Loucy (cell line): ENCODE measurements at regions not wholly inside any gene's neighbourhood (a gene's known extent, or its start where the extent isn't known, plus 50 kb on each side); places are given as distances from the start of the nearest gene placed in this dataset.

Experiments used
- H2AFZ ChIP-seq: fragments of 200-600 bp; sonication (generic); 2 replicates; pipeline ENCODE4 v1.6.0; 2016; ENCODE audit warnings: antibody characterized with exemption, mild to moderate bottlenecking, low read length, moderate library complexity
- H3F3A ChIP-seq: fragments of 200-600 bp; 2 replicates; pipeline ENCODE4 v1.6.0; 2016; ENCODE audit warnings: antibody characterized with exemption, low read depth, mild to moderate bottlenecking
- H3K27me3 ChIP-seq: fragments of 200-600 bp; sonication (generic); 2 replicates; pipeline ENCODE4 v1.6.1; 2014; ENCODE audit warnings: low read length, mild to moderate bottlenecking; ENCODE audit not compliant: insufficient read depth, poor library complexity, severe bottlenecking
- H3K36me3 ChIP-seq: fragments of 200-600 bp; sonication (generic); 2 replicates; pipeline ENCODE4 v1.6.1; 2016; ENCODE audit warnings: low read length; ENCODE audit not compliant: insufficient read depth
- H3K4me1 ChIP-seq: fragments of 200-600 bp; sonication (generic); 2 replicates; pipeline ENCODE4 v1.5.1; 2014; ENCODE audit warnings: low read length, mild to moderate bottlenecking; ENCODE audit not compliant: insufficient read depth, poor library complexity, severe bottlenecking
- H3K4me2 ChIP-seq: fragments of 200-600 bp; sonication (generic); 2 replicates; pipeline ENCODE4 v1.6.0; 2014; ENCODE audit warnings: antibody characterized with exemption, low read length, low read depth, mild to moderate bottlenecking; ENCODE audit not compliant: poor library complexity, severe bottlenecking
- H3K4me3 ChIP-seq: fragments of 200-600 bp; sonication (generic); 2 replicates; pipeline ENCODE4 v1.5.1; 2014; ENCODE audit warnings: low read length, mild to moderate bottlenecking, mixed read lengths; ENCODE audit not compliant: poor library complexity, severe bottlenecking
- H3K79me2 ChIP-seq: fragments of 200-600 bp; sonication (generic); 2 replicates; pipeline ENCODE4 v1.6.1; 2014; ENCODE audit warnings: low read length; ENCODE audit not compliant: insufficient read depth
- H3K9ac ChIP-seq: fragments of 200-600 bp; sonication (generic); 2 replicates; pipeline ENCODE4 v1.6.0; 2014; ENCODE audit warnings: mild to moderate bottlenecking, low read depth, low read length, moderate library complexity; ENCODE audit not compliant: poor library complexity, severe bottlenecking
- H3K9me2 ChIP-seq: fragments of 200-600 bp; sonication (generic); replicated peaks from 2 replicates; pipeline ENCODE4 v1.6.1; 2016; ENCODE audit warnings: low read depth, low read length, mixed read lengths
- H3K9me3 ChIP-seq: fragments of 200-600 bp; sonication (generic); 2 replicates; pipeline ENCODE4 v1.6.1; 2014; ENCODE audit warnings: mild to moderate bottlenecking, antibody characterized with exemption, low read length, low read depth; ENCODE audit not compliant: insufficient read depth
- H4K20me1 ChIP-seq: fragments of 200-600 bp; sonication (generic); 2 replicates; pipeline ENCODE4 v1.6.0; 2014; ENCODE audit warnings: antibody characterized with exemption, low read length, mild to moderate bottlenecking; ENCODE audit not compliant: insufficient read depth, poor library complexity, severe bottlenecking
- EZH2phosphoT487 ChIP-seq: fragments of 200-600 bp; IDR thresholded peaks from 2 replicates; pipeline ENCODE4 v1.6.1; 2018; ENCODE audit warnings: antibody characterized with exemption, mild to moderate bottlenecking, moderate library complexity, borderline replicate concordance
- TF ChIP-seq, protein P1 (sequence below): fragments of 200-600 bp; sonication (generic); conservative IDR thresholded peaks from 2 replicates; pipeline ENCODE4 v1.5.1; 2014; ENCODE audit warnings: mild to moderate bottlenecking, antibody characterized with exemption, low read length

DNA sequence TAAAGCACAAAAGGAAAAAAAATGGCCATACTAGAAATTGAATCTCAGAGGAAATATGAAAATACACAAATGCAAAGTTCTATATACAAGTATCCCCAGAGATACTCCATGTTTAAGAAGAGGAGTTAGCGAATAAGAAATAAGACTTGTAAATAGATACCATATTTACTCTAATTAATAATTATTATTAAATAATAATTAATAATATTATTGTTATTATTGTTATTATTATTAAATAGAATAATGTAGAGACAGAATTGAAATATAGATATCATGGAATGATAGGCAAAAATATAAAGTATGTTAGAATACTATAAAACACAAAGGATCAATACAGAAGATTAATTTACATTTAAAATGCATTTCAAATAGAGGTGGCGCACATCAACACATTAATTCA, 1047.5 kb upstream of the MIR17HG start:
- H3K4me3 ChIP-seq = no peak overlapping the region
- no peak overlapping the region for H2AFZ ChIP-seq
- H3K4me2 ChIP-seq = no peak overlapping the region
- H4K20me1 ChIP-seq = no peaks in the 10 kb centered on the region
- no peaks in the 10 kb centered on the region for H3K9me3 ChIP-seq
- H3F3A ChIP-seq = no peaks in the 10 kb centered on the region
- no peaks in the 10 kb centered on the region for H3K4me1 ChIP-seq
- H3K9ac ChIP-seq = no peak overlapping the region
- no peaks in the 10 kb centered on the region for H3K9me2 ChIP-seq
- H3K79me2 ChIP-seq = no peaks in the 10 kb centered on the region
- no peaks in the 10 kb centered on the region for H3K36me3 ChIP-seq
- TF ChIP-seq, protein P1, sequence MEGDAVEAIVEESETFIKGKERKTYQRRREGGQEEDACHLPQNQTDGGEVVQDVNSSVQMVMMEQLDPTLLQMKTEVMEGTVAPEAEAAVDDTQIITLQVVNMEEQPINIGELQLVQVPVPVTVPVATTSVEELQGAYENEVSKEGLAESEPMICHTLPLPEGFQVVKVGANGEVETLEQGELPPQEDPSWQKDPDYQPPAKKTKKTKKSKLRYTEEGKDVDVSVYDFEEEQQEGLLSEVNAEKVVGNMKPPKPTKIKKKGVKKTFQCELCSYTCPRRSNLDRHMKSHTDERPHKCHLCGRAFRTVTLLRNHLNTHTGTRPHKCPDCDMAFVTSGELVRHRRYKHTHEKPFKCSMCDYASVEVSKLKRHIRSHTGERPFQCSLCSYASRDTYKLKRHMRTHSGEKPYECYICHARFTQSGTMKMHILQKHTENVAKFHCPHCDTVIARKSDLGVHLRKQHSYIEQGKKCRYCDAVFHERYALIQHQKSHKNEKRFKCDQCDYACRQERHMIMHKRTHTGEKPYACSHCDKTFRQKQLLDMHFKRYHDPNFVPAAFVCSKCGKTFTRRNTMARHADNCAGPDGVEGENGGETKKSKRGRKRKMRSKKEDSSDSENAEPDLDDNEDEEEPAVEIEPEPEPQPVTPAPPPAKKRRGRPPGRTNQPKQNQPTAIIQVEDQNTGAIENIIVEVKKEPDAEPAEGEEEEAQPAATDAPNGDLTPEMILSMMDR = no peak
- TF ChIP-seq EZH2phosphoT487 = no peak
- no peaks in the 10 kb centered on the region for H3K27me3 ChIP-seq

DNA sequence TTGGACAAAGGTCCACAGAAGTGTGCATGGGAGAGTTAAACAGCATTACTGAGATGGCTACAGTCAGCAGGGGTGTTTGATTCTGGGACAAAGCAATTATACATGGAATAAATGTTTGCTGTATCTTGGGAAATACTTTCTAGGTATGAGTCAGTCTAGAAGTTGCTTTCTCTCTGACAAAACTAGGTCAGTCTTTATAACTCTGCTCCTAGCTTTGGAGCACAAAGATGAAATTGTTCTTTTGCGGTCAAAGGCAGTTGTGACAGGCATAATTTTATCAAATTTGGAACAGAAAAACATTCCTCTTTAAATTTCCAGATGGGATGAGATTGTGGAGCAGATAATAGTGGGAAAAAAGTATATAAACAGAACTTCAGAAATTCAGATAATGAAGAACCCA, 1045.4 kb upstream of the MIR17HG start:
- H3F3A ChIP-seq = no peaks in the 10 kb centered on the region
- no peaks in the 10 kb centered on the region for H3K27me3 ChIP-seq
- no peaks in the 10 kb centered on the region for H3K9me2 ChIP-seq
- H3K9ac ChIP-seq = no peak overlapping the region
- H3K4me3 ChIP-seq = no peak overlapping the region
- H3K79me2 ChIP-seq = no peaks in the 10 kb centered on the region
- no peaks in the 10 kb centered on the region for H3K4me1 ChIP-seq
- H2AFZ ChIP-seq = no peak overlapping the region
- no peak for TF ChIP-seq EZH2phosphoT487
- TF ChIP-seq, protein P1 = no peak
- H3K36me3 ChIP-seq = no peaks in the 10 kb centered on the region
- no peaks in the 10 kb centered on the region for H3K9me3 ChIP-seq
- no peaks in the 10 kb centered on the region for H4K20me1 ChIP-seq
- H3K4me2 ChIP-seq = no peak overlapping the region

- no peak overlapping the region for H3K9ac ChIP-seq
- H4K20me1 ChIP-seq = no peaks in the 10 kb centered on the region
- H3K36me3 ChIP-seq = no peaks in the 10 kb centered on the region
- H3K9me2 ChIP-seq = no peaks in the 10 kb centered on the region
- H3K4me1 ChIP-seq = no peaks in the 10 kb centered on the region
- no peaks in the 10 kb centered on the region for H3F3A ChIP-seq
- no peaks in the 10 kb centered on the region for H3K27me3 ChIP-seq
- no peaks in the 10 kb centered on the region for H3K79me2 ChIP-seq
- no peak overlapping the region for H2AFZ ChIP-seq
- no peaks in the 10 kb centered on the region for H3K9me3 ChIP-seq
- no peak overlapping the region for H3K4me3 ChIP-seq
- no peak overlapping the region for H3K4me2 ChIP-seq
- no peak for TF ChIP-seq EZH2phosphoT487
- TF ChIP-seq, protein P1 = no peak
These were observed 1041.7 kb upstream of the MIR17HG start for GRCh38 chr13:90305796-90306195.
